ENCODE measurements at regions not wholly inside any gene's neighbourhood (a gene's known extent, or its start where the extent isn't known, plus 50 kb on each side); places are given as distances from the start of the nearest gene placed in this dataset.

DNA sequence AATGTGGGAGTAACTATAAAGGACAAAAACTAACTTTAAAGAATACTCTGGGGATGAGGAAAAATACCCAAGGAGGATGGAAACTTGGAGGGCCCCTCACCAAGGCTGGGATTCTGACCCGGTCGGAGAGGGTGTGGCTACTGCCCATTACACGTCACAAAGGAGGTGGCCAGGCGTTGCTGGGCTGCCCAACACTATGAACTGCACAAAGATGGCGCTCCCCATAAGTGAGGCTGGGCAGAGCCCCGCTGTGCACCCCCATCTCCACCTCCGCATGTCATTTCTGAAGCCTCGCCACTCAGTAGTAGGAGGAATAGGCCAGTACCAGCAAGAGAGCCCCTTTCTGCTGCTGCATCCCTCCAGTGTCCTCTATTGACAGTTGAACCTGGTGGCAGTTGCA is 290.1 kb upstream of the ZNF32 start:
- no peaks in the 10 kb centered on the region for H3K4me1 ChIP-seq (ENCODE audit: control insufficient read depth, extremely low read depth, insufficient read depth, low read length)
- H2AFZ ChIP-seq (ENCODE audit: control insufficient read depth, low read length) = no peak overlapping the region
- no peaks in the 10 kb centered on the region for H3K36me3 ChIP-seq (ENCODE audit: control insufficient read depth in 2 of 2, extremely low read depth in 1 of 2, insufficient read depth in 2 of 2, low read length in 2 of 2)
- H3K79me2 ChIP-seq (ENCODE audit: control insufficient read depth, insufficient read depth, low read length) = no peaks in the 10 kb centered on the region
- no peaks in the 10 kb centered on the region for H4K20me1 ChIP-seq (ENCODE audit: control insufficient read depth, extremely low read depth, insufficient read depth, low read length)
- no peak for FAIRE-seq
- no peaks in the 10 kb centered on the region for H3K9me3 ChIP-seq (ENCODE audit: control insufficient read depth, low read depth, low read length)
- H3K4me2 ChIP-seq (ENCODE audit: control insufficient read depth, extremely low read depth, insufficient read depth, low read depth, low read length) = no peak overlapping the region
- no peak for DNase-seq (ENCODE audit: low read depth, low spot score)
- no peak overlapping the region for H3K9ac ChIP-seq (ENCODE audit: control insufficient read depth, extremely low read depth, insufficient read depth, low read length)
- H3K27me3 ChIP-seq (ENCODE audit: control insufficient read depth, extremely low read depth, insufficient read depth, low read length) = no peaks in the 10 kb centered on the region
- no peak overlapping the region for H3K27ac ChIP-seq (ENCODE audit: control insufficient read depth, insufficient read depth, low read length)
- no peak overlapping the region for H3K4me3 ChIP-seq (ENCODE audit: control insufficient read depth in 2 of 3, extremely low read depth in 1 of 3, insufficient read depth in 2 of 3, low read depth in 1 of 3, low read length in 3 of 3)
- TF ChIP-seq EZH2 (IDR thresholded peaks at IDR 0.05; ENCODE audit: low read length) = no peak
- TF ChIP-seq, protein P1, sequence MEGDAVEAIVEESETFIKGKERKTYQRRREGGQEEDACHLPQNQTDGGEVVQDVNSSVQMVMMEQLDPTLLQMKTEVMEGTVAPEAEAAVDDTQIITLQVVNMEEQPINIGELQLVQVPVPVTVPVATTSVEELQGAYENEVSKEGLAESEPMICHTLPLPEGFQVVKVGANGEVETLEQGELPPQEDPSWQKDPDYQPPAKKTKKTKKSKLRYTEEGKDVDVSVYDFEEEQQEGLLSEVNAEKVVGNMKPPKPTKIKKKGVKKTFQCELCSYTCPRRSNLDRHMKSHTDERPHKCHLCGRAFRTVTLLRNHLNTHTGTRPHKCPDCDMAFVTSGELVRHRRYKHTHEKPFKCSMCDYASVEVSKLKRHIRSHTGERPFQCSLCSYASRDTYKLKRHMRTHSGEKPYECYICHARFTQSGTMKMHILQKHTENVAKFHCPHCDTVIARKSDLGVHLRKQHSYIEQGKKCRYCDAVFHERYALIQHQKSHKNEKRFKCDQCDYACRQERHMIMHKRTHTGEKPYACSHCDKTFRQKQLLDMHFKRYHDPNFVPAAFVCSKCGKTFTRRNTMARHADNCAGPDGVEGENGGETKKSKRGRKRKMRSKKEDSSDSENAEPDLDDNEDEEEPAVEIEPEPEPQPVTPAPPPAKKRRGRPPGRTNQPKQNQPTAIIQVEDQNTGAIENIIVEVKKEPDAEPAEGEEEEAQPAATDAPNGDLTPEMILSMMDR (optimal IDR thresholded peaks at IDR 0.05 in 1 of 3, IDR thresholded peaks at IDR 0.05 in 1 of 3, conservative IDR thresholded peaks at IDR 0.05 in 1 of 3; ENCODE audit: extremely low read depth in 1 of 3, insufficient read depth in 2 of 3, low read length in 3 of 3) = no peak
- H3K9me1 ChIP-seq (ENCODE audit: control insufficient read depth, extremely low read depth, insufficient read depth, low read length) = no peaks in the 10 kb centered on the region
- dilution Hi-C loops (cut with MboI; ENCODE audit: extremely low pct_ligation_motif_present, low sequenced_read_pairs) = no loop called here

DNA sequence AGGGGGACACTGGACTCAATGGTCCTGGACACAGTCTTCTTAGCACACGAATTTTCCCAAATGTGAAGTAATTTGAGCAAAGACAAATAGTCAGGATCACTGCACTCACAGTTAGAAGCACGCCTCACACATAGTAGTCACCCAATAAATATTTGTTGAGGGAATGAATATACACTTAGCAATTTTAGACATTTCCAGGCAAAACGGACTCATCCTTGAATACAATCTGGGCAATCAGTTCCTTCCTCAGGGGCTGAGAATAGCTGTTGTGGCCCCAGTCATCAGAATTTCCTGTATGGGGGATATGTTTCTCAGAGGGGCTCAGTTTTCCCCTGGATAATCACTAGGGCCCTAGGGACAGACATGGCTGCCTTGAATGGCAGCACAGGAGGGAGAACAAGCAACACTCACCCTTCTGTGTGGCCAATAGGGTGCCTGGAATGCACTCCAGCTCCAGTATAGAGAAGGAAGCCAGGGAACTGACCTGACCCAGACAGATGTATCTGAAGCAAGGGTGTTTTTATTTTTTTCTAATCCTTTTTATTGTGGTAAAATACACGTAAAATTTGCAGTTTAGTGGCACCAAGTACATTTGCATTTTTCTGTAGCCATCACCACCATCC is 282.7 kb upstream of the ZNF32 start:
- H3K36me3 ChIP-seq (ENCODE audit: control insufficient read depth in 2 of 2, extremely low read depth in 1 of 2, insufficient read depth in 2 of 2, low read length in 2 of 2) = no peaks in the 10 kb centered on the region
- TF ChIP-seq EZH2 (IDR thresholded peaks at IDR 0.05; ENCODE audit: low read length) = no peak
- TF ChIP-seq, protein P1 (optimal IDR thresholded peaks at IDR 0.05 in 1 of 3, IDR thresholded peaks at IDR 0.05 in 1 of 3, conservative IDR thresholded peaks at IDR 0.05 in 1 of 3; ENCODE audit: extremely low read depth in 1 of 3, insufficient read depth in 2 of 3, low read length in 3 of 3) = no peak
- no peak overlapping the region for H3K4me2 ChIP-seq (ENCODE audit: control insufficient read depth, extremely low read depth, insufficient read depth, low read depth, low read length)
- no peak overlapping the region for H3K27ac ChIP-seq (ENCODE audit: control insufficient read depth, insufficient read depth, low read length)
- FAIRE-seq (no peak), DNase-seq (ENCODE audit: low read depth, low spot score) (no peak)
- no peaks in the 10 kb centered on the region for H3K9me3 ChIP-seq (ENCODE audit: control insufficient read depth, low read depth, low read length)
- H4K20me1 ChIP-seq (ENCODE audit: control insufficient read depth, extremely low read depth, insufficient read depth, low read length) = no peaks in the 10 kb centered on the region
- H3K27me3 ChIP-seq (ENCODE audit: control insufficient read depth, extremely low read depth, insufficient read depth, low read length) = no peaks in the 10 kb centered on the region
- no peaks in the 10 kb centered on the region for H3K9me1 ChIP-seq (ENCODE audit: control insufficient read depth, extremely low read depth, insufficient read depth, low read length)
- H3K4me1 ChIP-seq (ENCODE audit: control insufficient read depth, extremely low read depth, insufficient read depth, low read length) = no peaks in the 10 kb centered on the region
- H3K79me2 ChIP-seq (ENCODE audit: control insufficient read depth, insufficient read depth, low read length) = no peaks in the 10 kb centered on the region
- no peak overlapping the region for H3K9ac ChIP-seq (ENCODE audit: control insufficient read depth, extremely low read depth, insufficient read depth, low read length)
- no peak overlapping the region for H2AFZ ChIP-seq (ENCODE audit: control insufficient read depth, low read length)
- dilution Hi-C loops (cut with MboI; ENCODE audit: extremely low pct_ligation_motif_present, low sequenced_read_pairs) = no loop called here
- H3K4me3 ChIP-seq (ENCODE audit: control insufficient read depth in 2 of 3, extremely low read depth in 1 of 3, insufficient read depth in 2 of 3, low read depth in 1 of 3, low read length in 3 of 3) = no peak overlapping the region
